ENCODE measurements at regions not wholly inside any gene's neighbourhood (a gene's known extent, or its start where the extent isn't known, plus 50 kb on each side); places are given as distances from the start of the nearest gene placed in this dataset.

- DNase-seq (ENCODE audit: low spot score): no peak
- Histone ChIP-seq H3F3A (replicated peaks; ENCODE audit: low read depth) (no peaks in the 10 kb centered on the region), H3K36me3 (ENCODE audit: insufficient read depth) (no peaks in the 10 kb centered on the region), H3K4me3 (no peak overlapping the region), H3K27me3 (ENCODE audit: insufficient read depth) (no peaks in the 10 kb centered on the region), H3K27ac (ENCODE audit: low read depth) (no peak overlapping the region), H3K4me1 (ENCODE audit: insufficient read depth) (no peaks in the 10 kb centered on the region), H3K9me2 (ENCODE audit: insufficient read depth) (peaks cover 19% of the 10 kb centered on the region), H4K20me1 (replicated peaks; ENCODE audit: insufficient read depth) (no peaks in the 10 kb centered on the region), H3K4me2 (no peak overlapping the region), H2AFZ (no peak overlapping the region), H3K79me2 (replicated peaks; ENCODE audit: insufficient read depth) (no peaks in the 10 kb centered on the region)
- Mint-ChIP-seq H3K4me3 (no peak overlapping the region), H3K36me3 (ENCODE audit: low read depth) (peaks cover 11% of the 10 kb centered on the region), H3K4me1 (peaks cover 3% of the 10 kb centered on the region), H3K27ac (no peak overlapping the region), H3K27me3 (ENCODE audit: insufficient read depth, low read depth, poor library complexity) (no peaks in the 10 kb centered on the region), H3K9me3 (peaks cover 32% of the 10 kb centered on the region)
- TF ChIP-seq POLR2AphosphoS5 (IDR thresholded peaks at IDR 0.05; ENCODE audit: low read depth) (no peak), JUNB (IDR thresholded peaks at IDR 0.05; ENCODE audit: unreplicated experiment) (no peak), ZNF114 (CRISPR knock-in tag; IDR thresholded peaks at IDR 0.05) (no peak), CREB1 (CRISPR knock-in tag; IDR thresholded peaks at IDR 0.05; ENCODE audit: low read depth) (no peak), EZH2phosphoT487 (IDR thresholded peaks at IDR 0.05; ENCODE audit: unreplicated experiment) (no peak), REST (IDR thresholded peaks at IDR 0.05; ENCODE audit: unreplicated experiment) (no peak), ZNF462 (CRISPR knock-in tag; IDR thresholded peaks at IDR 0.05) (no peak), EZH2 (IDR thresholded peaks at IDR 0.05; ENCODE audit: low read depth, unreplicated experiment) (no peak), ZNF331 (CRISPR knock-in tag; IDR thresholded peaks at IDR 0.05; ENCODE audit: low read depth) (no peak)
- no peak for ATAC-seq
These were observed 113.5 kb upstream of the TMEM18 start for GRCh38 chr2:790634-791245.

All from GM23338 (cell line).